HCEC 1CT (cell line): ENCODE measurements at regions not wholly inside any gene's neighbourhood (a gene's known extent, or its start where the extent isn't known, plus 50 kb on each side); places are given as distances from the start of the nearest gene placed in this dataset.

Experiments
- DNase-seq: peaks from one replicate; pipeline ENCODE4 v3.0.0-alpha.2; 2017

DNA sequence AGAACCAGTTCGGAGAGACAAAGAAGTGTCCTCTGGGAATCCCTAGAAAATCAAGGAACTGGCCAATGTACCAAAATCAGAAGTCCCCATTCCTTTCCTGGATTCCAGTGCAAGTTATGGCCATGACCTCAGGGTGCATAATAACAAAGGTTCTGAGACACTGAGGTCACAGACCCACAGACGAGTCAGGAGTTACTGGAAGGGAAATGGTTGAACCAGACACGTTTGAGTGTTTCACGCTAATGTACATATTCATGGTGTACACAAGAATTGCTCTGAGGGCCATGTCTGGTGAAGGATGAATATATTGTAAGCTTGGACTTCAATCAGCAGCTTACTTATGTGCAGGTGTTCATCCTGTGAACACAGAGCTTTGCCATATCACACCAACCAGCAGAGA is 58.6 kb upstream of the KLHL29 start:
- no peak for DNase-seq

DNA sequence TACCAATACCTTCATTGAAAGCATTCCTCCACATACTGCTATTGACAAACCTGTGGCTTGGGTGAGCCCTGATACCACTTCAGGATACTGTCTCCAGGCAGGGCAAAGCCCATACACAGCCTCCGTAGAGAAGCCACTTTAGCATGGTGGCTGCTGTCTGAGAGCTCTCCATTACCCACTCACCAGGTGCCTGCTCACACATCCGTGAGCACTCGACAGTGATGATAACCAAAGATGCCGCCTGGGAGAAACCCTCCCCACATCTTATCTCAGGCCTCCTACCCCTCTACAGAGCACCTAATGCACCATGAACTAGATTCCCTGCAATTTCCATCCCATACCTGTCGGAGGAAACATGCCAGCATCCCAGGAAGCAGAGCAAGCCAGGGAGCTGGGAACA is 57.6 kb upstream of the KLHL29 start:
- no peak for DNase-seq

DNA sequence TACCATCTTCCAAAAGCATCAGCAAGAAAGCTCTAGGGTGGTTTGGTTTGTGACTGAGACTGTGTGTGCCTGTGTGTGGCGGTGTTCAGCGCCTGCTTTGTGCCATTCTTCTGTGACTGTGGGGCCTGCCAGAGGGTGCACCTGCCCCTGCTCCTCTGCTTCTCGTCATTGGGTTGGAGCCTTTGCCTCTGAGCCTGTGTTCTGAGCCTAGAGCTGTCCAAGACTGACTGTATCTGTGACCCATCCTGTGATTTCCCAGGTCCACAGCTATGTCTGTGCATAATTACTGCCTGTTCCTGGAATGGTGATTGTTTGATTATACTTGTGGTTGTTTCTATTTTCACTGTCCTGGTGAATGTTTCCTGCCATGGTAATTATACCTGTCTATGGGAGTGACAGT is 57.1 kb upstream of the KLHL29 start:
- no peak for DNase-seq

- DNase-seq = no peak
Observed at GRCh38 chr2:23330214-23330613, 54.8 kb upstream of the KLHL29 start.
